HL-60/S4 treated with retinoic acid at 250 ng/mL for 4 days and 3 days (cell line): ENCODE measurements at regions not wholly inside any gene's neighbourhood (a gene's known extent, or its start where the extent isn't known, plus 50 kb on each side); places are given as distances from the start of the nearest gene placed in this dataset.
"Not testable (repeated sequence)": the region's sequence is repeated elsewhere in the genome, so short reads cannot be mapped to it uniquely, and the experiment has no call there.

Experiments used
- in situ Hi-C: fragments of 300-500 bp; cut with MboI; formaldehyde crosslinking; loops from 2 replicates; pipeline ENCODE4 v1.7.0; 2022; ENCODE audit warnings: low sequenced_read_pairs

GRCh38 chr2:195470622-195471021, 186.4 kb upstream of the SLC39A10 start:
- in situ Hi-C loops = no loop called here

GRCh38 chr2:195468771-195469170, 188.3 kb upstream of the SLC39A10 start:
- in situ Hi-C loops = no loop called here

- in situ Hi-C loops = no loop called here
Observed at GRCh38 chr2:195466427-195466826, 190.6 kb upstream of the SLC39A10 start.

- in situ Hi-C loops = no loop called here
Observed at GRCh38 chr2:195461010-195461409, 196.0 kb upstream of the SLC39A10 start.

- in situ Hi-C loops = no loop called here
Observed at GRCh38 chr2:195458936-195459335, 198.1 kb upstream of the SLC39A10 start.

- in situ Hi-C loops = no loop called here
Observed at GRCh38 chr2:195457873-195458272, 199.2 kb upstream of the SLC39A10 start.

- in situ Hi-C loops = no loop called here
Observed at GRCh38 chr2:195456771-195457170, 200.3 kb upstream of the SLC39A10 start.

GRCh38 chr2:195451160-195451559, 205.9 kb upstream of the SLC39A10 start:
- in situ Hi-C loops = no loop called here

DNA sequence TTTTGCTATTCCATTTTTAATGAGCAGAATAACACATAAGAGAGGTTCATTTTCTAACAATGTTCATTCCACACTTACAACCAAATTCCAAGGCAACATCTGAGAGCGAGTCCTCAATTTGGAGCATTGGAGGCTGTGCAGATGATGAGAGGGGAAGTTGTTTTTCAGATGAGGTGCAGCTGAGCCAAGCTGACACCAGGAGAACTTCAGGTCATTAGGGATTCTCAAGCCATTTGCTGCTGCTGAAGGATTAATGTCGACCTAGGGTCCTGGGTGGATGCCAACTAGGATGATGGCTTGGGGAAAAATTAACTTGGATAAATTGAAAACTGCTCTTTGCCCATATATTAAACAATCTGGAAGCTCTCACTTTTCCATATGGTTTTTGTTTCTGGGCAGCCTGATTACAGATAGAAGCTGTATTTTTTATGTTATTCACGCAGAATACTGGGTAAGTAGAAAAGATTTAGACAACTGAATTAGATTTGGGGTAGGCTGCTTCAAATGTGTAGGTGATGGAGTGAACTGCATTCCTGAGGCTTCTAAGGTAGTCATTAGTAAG, 206.4 kb upstream of the SLC39A10 start:
- in situ Hi-C loops = no loop called here

GRCh38 chr2:195447323-195447975, 209.6 kb upstream of the SLC39A10 start:
- in situ Hi-C loops = no loop called here

DNA sequence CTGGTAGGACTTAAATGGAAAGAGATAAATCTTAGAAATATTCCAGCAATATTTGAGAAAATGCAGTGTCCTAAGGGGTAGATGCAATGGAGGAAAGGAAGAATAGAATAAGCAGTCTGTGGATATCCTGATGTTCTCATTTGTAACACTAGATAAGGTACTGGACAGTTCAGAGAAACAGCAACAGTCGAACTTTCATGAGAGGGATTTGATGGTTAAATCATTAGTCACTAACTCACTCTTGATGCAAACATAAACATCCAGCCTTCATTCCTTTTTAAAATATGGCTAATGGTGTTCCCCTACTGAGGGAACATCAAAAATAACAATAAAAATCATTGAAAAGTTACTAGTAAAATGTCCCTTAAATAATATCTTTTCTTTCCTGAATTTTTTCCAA, 211.4 kb upstream of the SLC39A10 start:
- in situ Hi-C loops = no loop called here

DNA sequence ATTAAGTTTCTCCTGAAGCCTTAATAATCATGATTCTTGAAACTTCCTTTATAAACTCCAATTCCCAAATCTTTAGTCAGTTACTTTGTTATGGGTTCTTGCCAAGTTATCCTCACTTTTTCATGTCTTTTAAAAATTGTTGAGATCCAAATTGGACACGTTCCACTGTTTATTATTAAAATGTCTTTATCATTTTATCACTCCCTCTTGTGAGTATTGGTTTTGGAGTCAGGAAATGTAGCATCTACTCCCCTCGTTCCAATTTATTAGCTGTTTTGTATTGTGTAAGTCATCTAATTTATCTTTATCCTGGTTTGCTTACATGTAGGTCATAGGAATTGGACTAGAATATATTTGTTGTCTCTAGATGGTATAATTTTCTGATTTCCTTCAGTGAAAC, 213.1 kb upstream of the SLC39A10 start:
- in situ Hi-C loops = no loop called here

GRCh38 chr2:195442458-195443175, 214.4 kb upstream of the SLC39A10 start:
- in situ Hi-C loops = no loop called here

- in situ Hi-C loops = no loop called here
Observed at GRCh38 chr2:195438692-195439091, 218.3 kb upstream of the SLC39A10 start.

- in situ Hi-C loops = no loop called here
Observed at GRCh38 chr2:195437521-195437920, 219.5 kb upstream of the SLC39A10 start.

DNA sequence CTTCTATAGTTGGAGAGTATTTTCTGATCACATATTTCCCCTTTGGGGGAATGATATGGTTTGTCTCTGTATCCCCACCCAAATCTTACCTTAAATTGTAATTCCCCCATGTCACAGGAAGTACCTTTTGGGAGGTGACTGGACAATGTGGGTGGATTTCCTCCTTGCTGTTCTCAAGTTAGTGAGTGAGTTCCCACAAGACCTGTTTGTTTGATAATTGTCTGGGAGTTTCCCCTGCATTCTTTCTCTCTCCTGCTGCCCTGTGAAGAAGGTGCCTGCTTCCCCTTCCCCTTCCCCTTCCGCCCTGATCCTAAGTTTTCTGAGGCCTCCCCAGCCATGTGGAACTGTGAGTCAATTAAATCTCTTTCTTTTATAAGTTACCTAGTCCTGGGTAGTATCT, 222.7 kb upstream of the SLC39A10 start:
- in situ Hi-C loops = no loop called here

DNA sequence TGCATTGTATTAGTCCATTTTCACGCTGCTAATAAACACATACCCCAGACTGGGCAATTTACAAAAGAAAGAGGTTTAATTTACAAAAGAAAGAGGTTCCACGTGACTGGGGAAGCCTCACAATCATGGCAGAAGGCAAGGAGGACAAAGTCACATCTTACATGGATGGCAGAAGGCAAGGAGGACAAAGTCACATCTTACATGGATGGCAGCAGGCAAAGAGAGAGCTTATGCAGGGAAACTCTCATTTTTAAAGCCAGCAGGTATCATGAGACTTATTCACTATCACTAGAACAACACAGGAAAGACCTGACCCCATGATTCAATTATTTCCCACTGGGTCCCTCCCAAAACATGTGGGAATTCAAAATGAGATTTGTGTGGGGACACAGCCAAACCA, 223.3 kb upstream of the SLC39A10 start:
- in situ Hi-C loops = not testable (repeated sequence)

DNA sequence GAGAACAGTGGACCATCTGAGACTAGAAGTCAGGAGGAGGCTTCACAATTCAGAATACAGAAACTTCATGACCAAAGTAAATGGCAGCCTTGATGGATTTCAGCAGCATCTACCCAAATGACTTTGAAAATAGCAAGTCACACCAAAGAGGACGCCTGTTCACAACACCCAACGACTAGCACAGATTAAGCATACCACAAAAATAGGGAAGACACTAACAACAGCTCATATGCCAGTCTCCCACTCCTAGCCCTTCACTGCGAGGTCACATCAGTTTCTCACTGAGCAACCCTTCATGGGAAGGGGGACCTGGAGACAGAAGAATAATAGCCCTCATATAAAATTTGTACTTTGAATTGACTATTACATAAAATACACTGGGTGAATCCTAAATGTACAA, 228.4 kb upstream of the SLC39A10 start:
- in situ Hi-C loops = no loop called here

GRCh38 chr2:195425328-195425727, 231.7 kb upstream of the SLC39A10 start:
- in situ Hi-C loops = no loop called here

- in situ Hi-C loops = no loop called here
Observed at GRCh38 chr2:195419033-195419432, 238.0 kb upstream of the SLC39A10 start.

GRCh38 chr2:195414537-195415100, 242.4 kb upstream of the SLC39A10 start:
- in situ Hi-C loops = no loop called here

GRCh38 chr2:195413944-195414343, 243.1 kb upstream of the SLC39A10 start:
- in situ Hi-C loops = no loop called here
